Bone marrow (tissue), 2 donors: ENCODE measurements at regions not wholly inside any gene's neighbourhood (a gene's known extent, or its start where the extent isn't known, plus 50 kb on each side); places are given as distances from the start of the nearest gene placed in this dataset.

ENCODE experiments used
- DNase-seq, 2 donors: peaks; one replicate each; lab custom pipeline; 2025; lab: John Stamatoyannopoulos, UW

GRCh38 chrX:149274516-149275105 is 230.5 kb downstream of the IDS start:
- no peak for DNase-seq

- DNase-seq: no peak
Observed at GRCh38 chrX:149272690-149273463, 232.2 kb downstream of the IDS start.

- no peak for DNase-seq
Observed at GRCh38 chrX:149267878-149268813, 237.0 kb downstream of the IDS start.

GRCh38 chrX:149262086-149262485 is 243.0 kb downstream of the IDS start:
- DNase-seq: no peak

- no peak for DNase-seq
Observed at GRCh38 chrX:149259241-149259640, 245.9 kb downstream of the IDS start.

- no peak for DNase-seq
Observed at GRCh38 chrX:149255860-149256259, 249.2 kb downstream of the IDS start.

- DNase-seq: no peak
Observed at GRCh38 chrX:149248073-149248625, 257.0 kb downstream of the IDS start.

GRCh38 chrX:149230689-149231088 is 274.4 kb downstream of the IDS start:
- DNase-seq: no peak

GRCh38 chrX:149223854-149224253 is 281.3 kb downstream of the IDS start:
- DNase-seq: no peak

- no peak for DNase-seq
Observed at GRCh38 chrX:149222040-149222439, 283.1 kb downstream of the IDS start.

- DNase-seq: no peak
Observed at GRCh38 chrX:149221230-149221629, 283.9 kb downstream of the IDS start.

GRCh38 chrX:149213264-149213663 is 291.8 kb downstream of the IDS start:
- DNase-seq: no peak

GRCh38 chrX:149208307-149208706 is 296.8 kb downstream of the IDS start:
- no peak for DNase-seq

- DNase-seq: no peak
Observed at GRCh38 chrX:149207518-149207917, 297.6 kb downstream of the IDS start.

GRCh38 chrX:149205937-149206336 is 299.2 kb downstream of the IDS start:
- no peak for DNase-seq

- no peak for DNase-seq
Observed at GRCh38 chrX:149205081-149205480, 300.0 kb downstream of the IDS start.

GRCh38 chrX:149199734-149200133 is 305.4 kb downstream of the IDS start:
- no peak for DNase-seq

GRCh38 chrX:149198980-149199732 is 305.9 kb downstream of the IDS start:
- DNase-seq: no peak

GRCh38 chrX:149185087-149185486 is 320.0 kb downstream of the IDS start:
- DNase-seq: no peak

GRCh38 chrX:149161435-149162088 is 343.5 kb downstream of the IDS start:
- no peak for DNase-seq

GRCh38 chrX:149157976-149158375 is 347.1 kb downstream of the IDS start:
- no peak for DNase-seq
